CD14-positive monocyte (primary cell): ENCODE measurements at regions not wholly inside any gene's neighbourhood (a gene's known extent, or its start where the extent isn't known, plus 50 kb on each side); places are given as distances from the start of the nearest gene placed in this dataset.
"Not testable (repeated sequence)": the region's sequence is repeated elsewhere in the genome, so short reads cannot be mapped to it uniquely, and the experiment has no call there.

Source experiments
- DNase-seq, 3 donors: peaks; one replicate each; pipeline ENCODE4 v3.0.0-alpha.2; 2011 to 2022
- H2AFZ ChIP-seq: 2 replicates; pipeline ENCODE4 v1.6.0; 2012; ENCODE audit warnings: mild to moderate bottlenecking, low read depth, low read length, inconsistent platforms; ENCODE audit not compliant: insufficient read depth, poor library complexity, severe bottlenecking
- H3K27ac ChIP-seq, 2 donors: 1 replicate in 1 of 2; 2 replicates in 1 of 2; pipeline ENCODE4 v1.5.1; 2012 to 2013; ENCODE audit warnings: low read length in 2 of 2, control low read depth in 1 of 2, inconsistent platforms in 1 of 2, low read depth in 1 of 2, mild to moderate bottlenecking in 1 of 2
- H3K27me3 ChIP-seq, 2 donors: one replicate each; pipeline versions ENCODE4 v1.6.0 to v1.6.1; 2011 to 2013; ENCODE audit warnings: low read length in 2 of 2; ENCODE audit not compliant: control insufficient read depth in 2 of 2, insufficient read depth in 2 of 2
- H3K36me3 ChIP-seq, 2 donors: replicated peaks in 1 of 2; 1 replicate in 1 of 2; 2 replicates in 1 of 2; pipeline versions ENCODE4 v1.5.1 to v1.6.1; 2012 to 2013; ENCODE audit warnings: low read length in 2 of 2, control low read depth in 1 of 2, inconsistent platforms in 1 of 2, mild to moderate bottlenecking in 1 of 2; ENCODE audit not compliant: insufficient read depth in 2 of 2, control insufficient read depth in 1 of 2
- H3K4me1 ChIP-seq, 2 donors: 1 replicate in 1 of 2; 2 replicates in 1 of 2; pipeline versions ENCODE4 v1.5.1 to v1.6.1; 2012 to 2013; ENCODE audit warnings: low read length in 2 of 2, control low read depth in 1 of 2, inconsistent platforms in 1 of 2, mild to moderate bottlenecking in 1 of 2, moderate library complexity in 1 of 2; ENCODE audit not compliant: insufficient read depth in 2 of 2, control insufficient read depth in 1 of 2
- H3K4me2 ChIP-seq: replicated peaks from 2 replicates; pipeline ENCODE3; 2012; ENCODE audit warnings: low read length, moderate library complexity, mild to moderate bottlenecking; ENCODE audit not compliant: poor library complexity, severe bottlenecking; ENCODE audit errors: extremely low read depth
- H3K4me3 ChIP-seq, 3 experiments: fragments of 200-600 bp in 1 of 3; sonication (generic) in 1 of 3; replicated peaks in 1 of 3; 1 replicate in 2 of 3; 2 replicates in 1 of 3; pipeline ENCODE4 v1.5.1; 2011 to 2013; ENCODE audit warnings: low read length in 3 of 3, mild to moderate bottlenecking in 3 of 3, control low read depth in 2 of 3, low read depth in 2 of 3, inconsistent platforms in 1 of 3, moderate library complexity in 1 of 3
- H3K79me2 ChIP-seq: 2 replicates; pipeline ENCODE4 v1.6.0; 2012; ENCODE audit warnings: mild to moderate bottlenecking, control low read depth, inconsistent platforms, low read length, moderate library complexity; ENCODE audit not compliant: insufficient read depth
- H3K9ac ChIP-seq: 2 replicates; pipeline ENCODE4 v1.6.0; 2017; ENCODE audit warnings: low read length, mild to moderate bottlenecking; ENCODE audit not compliant: insufficient read depth, poor library complexity, severe bottlenecking
- H3K9me3 ChIP-seq, 2 donors: replicated peaks in 1 of 2; 1 replicate in 1 of 2; 2 replicates in 1 of 2; pipeline versions ENCODE4 v1.5.1 to v1.6.1; 2012 to 2013; ENCODE audit warnings: low read length in 2 of 2, control low read depth in 1 of 2; ENCODE audit not compliant: control insufficient read depth in 1 of 2, insufficient read depth in 1 of 2
- H4K20me1 ChIP-seq: 2 replicates; pipeline ENCODE4 v1.6.0; 2012; ENCODE audit warnings: mild to moderate bottlenecking, low read length, control low read depth, moderate library complexity; ENCODE audit not compliant: insufficient read depth
- H3K27ac Mint-ChIP-seq, 7 donors: one replicate each; pipeline ENCODE4 v1.8.0; 2020; ENCODE audit warnings: mild to moderate bottlenecking in 7 of 7, mixed read lengths in 7 of 7, moderate library complexity in 6 of 7, inconsistent platforms in 2 of 7
- H3K27me3 Mint-ChIP-seq, 3 donors: one replicate each; pipeline ENCODE4 v1.8.0; 2021 to 2022; ENCODE audit warnings: low read depth in 3 of 3, mild to moderate bottlenecking in 3 of 3, mixed read lengths in 3 of 3, moderate library complexity in 3 of 3, inconsistent platforms in 1 of 3
- H3K36me3 Mint-ChIP-seq, 2 donors: one replicate each; pipeline ENCODE4 v1.8.0; 2020; ENCODE audit warnings: mixed read lengths in 2 of 2, inconsistent platforms in 1 of 2, mild to moderate bottlenecking in 1 of 2
- H3K4me1 Mint-ChIP-seq: one replicate; pipeline ENCODE4 v1.8.0; 2020; ENCODE audit warnings: mild to moderate bottlenecking, mixed read lengths
- H3K4me3 Mint-ChIP-seq, 2 donors: one replicate each; pipeline ENCODE4 v1.8.0; 2020; ENCODE audit warnings: mild to moderate bottlenecking in 2 of 2, mixed read lengths in 2 of 2, moderate library complexity in 1 of 2
- H3K9me3 Mint-ChIP-seq, 7 donors: one replicate each; pipeline ENCODE4 v1.8.0; 2020 to 2022; ENCODE audit warnings: mixed read lengths in 7 of 7, mild to moderate bottlenecking in 6 of 7, moderate library complexity in 6 of 7, inconsistent platforms in 2 of 7
- CTCF ChIP-seq: fragments of 200-600 bp; IDR thresholded peaks from one replicate; pipeline ENCODE4 v1.8.0; 2022; ENCODE audit warnings: antibody characterized with exemption, mild to moderate bottlenecking
- WGBS: methylation state at CpG from one replicate; pipeline ENCODE4 v1.1.5; 2013; ENCODE audit warnings: missing lambda C conversion rate; ENCODE audit not compliant: insufficient coverage; 5-methylcytosine and 5-hydroxymethylcytosine counted together
- intact Hi-C, 2 donors: fragments of 100-400 bp; cut with micrococcal nuclease; formaldehyde crosslinking; loops; one replicate each; pipeline versions ENCODE4 v1.15.0 to v1.15.1; 2023

DNA sequence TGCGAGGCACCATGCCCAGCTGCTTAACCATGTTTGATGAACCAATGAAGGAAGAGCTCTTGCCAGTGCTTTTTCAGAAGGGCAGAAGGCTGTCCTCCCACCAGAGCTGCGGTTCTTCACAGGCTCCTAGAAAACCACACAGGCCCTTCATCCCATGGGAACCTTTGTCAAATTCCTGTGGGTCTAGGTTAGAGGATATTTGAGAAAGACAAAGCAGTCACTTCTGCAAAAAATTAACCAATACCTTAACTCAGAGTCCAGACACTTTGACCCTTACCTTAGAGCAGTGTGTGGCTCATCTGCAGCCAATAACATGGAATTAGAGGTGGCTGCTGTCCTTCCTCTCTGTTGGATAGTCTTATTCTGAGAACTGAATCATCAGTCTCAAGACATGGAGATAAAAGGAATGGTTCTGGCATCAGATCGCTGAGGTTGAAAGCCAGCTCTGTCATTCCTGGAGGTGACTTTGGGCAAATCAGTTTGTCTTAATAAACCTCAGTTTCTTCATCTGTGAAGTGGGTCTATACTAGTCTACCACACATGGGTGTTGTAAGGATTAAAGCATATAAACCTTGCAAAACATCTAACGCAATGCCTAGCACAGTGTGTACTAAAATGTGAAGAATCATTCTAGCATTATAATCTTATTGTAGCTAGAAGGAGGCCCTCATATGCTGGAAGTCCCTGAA is 65.1 kb upstream of the PIP4K2A start:
- WGBS, result 100% methylated on average over 1 of the region's 4 CpGs
- intact Hi-C loops, result no loop called here
- H3K4me1 Mint-ChIP-seq, result no peaks in the 10 kb centered on the region
- H3K27ac ChIP-seq, result no peak overlapping the region
- H3K27me3 ChIP-seq, result no peaks in the 10 kb centered on the region
- H4K20me1 ChIP-seq, result no peaks in the 10 kb centered on the region
- H3K27me3 Mint-ChIP-seq, result peaks cover 0 to 2% (median 2%) of the 10 kb centered on the region in 3 donors
- H3K9me3 Mint-ChIP-seq, result peaks cover 5 to 12% (median 10%) of the 10 kb centered on the region in 7 donors
- DNase-seq, result no peak
- no peaks in the 10 kb centered on the region for H3K4me1 ChIP-seq
- no peak overlapping the region for H3K9ac ChIP-seq
- TF ChIP-seq CTCF, result no peak
- H3K9me3 ChIP-seq, result peaks cover 10 to 11% of the 10 kb centered on the region in 2 donors
- H3K4me3 Mint-ChIP-seq, result no peak overlapping the region
- H3K36me3 ChIP-seq, result no peaks in the 10 kb centered on the region
- no peak overlapping the region for H3K27ac Mint-ChIP-seq
- no peak overlapping the region for H3K4me2 ChIP-seq
- H3K79me2 ChIP-seq, result no peaks in the 10 kb centered on the region
- no peak overlapping the region for H3K4me3 ChIP-seq
- no peak overlapping the region for H2AFZ ChIP-seq
- peaks cover 0 to 4% of the 10 kb centered on the region in 2 donors for H3K36me3 Mint-ChIP-seq

DNA sequence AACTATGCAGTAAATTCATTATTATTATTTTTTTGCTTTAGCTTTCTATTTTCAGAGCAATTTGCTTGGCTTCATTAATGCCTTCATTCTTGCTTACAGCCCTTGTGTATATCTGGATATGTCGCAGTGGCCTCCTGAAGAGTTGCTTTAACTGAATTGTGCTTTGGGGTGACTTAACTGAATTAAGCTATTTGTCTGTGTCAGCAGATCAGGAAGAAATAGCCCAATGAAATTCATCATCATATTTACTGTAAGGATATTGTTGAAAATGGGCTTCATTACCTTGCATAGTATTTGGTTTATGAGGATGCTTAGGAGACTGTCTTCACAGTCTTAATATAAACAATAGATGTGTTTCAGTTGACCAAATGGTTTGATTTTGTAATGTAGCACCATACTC is 59.7 kb upstream of the PIP4K2A start:
- Histone ChIP-seq H3K79me2 (no peaks in the 10 kb centered on the region), H3K9ac (no peak overlapping the region), H3K27ac (no peak overlapping the region), H3K9me3 (peaks cover 10 to 11% of the 10 kb centered on the region in 2 donors), H3K36me3 (no peaks in the 10 kb centered on the region), H4K20me1 (no peaks in the 10 kb centered on the region), H3K4me3 (no peak overlapping the region), H2AFZ (no peak overlapping the region), H3K27me3 (no peaks in the 10 kb centered on the region), H3K4me1 (no peaks in the 10 kb centered on the region), H3K4me2 (no peak overlapping the region)
- H3K27me3 Mint-ChIP-seq, result peaks cover 0 to 2% (median 0%) of the 10 kb centered on the region in 3 donors
- no peak overlapping the region for H3K4me3 Mint-ChIP-seq
- no peak for TF ChIP-seq CTCF
- H3K4me1 Mint-ChIP-seq, result no peaks in the 10 kb centered on the region
- peaks cover 8 to 20% (median 17%) of the 10 kb centered on the region in 7 donors for H3K9me3 Mint-ChIP-seq
- no peak for DNase-seq
- intact Hi-C loops, result no loop called here
- H3K36me3 Mint-ChIP-seq, result peaks cover 0 to 4% of the 10 kb centered on the region in 2 donors
- no peak overlapping the region for H3K27ac Mint-ChIP-seq
- WGBS, result no CpG with 5 or more reads among the region's 1 CpG

DNA sequence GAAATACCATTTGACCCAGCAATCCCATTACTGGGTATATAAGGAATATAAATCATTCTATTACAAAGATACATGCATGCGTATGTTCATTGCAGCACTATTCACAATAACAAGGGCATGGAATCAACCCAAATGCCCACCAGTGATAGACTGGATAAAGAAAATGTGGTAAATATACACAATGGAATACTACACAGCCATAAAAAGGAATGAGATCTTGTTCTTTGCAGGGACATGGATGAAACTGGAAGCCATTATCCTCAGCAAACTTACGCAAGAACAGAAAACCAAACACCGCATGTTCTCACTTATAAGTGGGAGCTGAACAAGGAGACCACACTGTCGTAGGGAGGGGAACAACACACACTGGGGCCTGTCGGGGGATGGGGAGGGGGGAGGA is 57.3 kb upstream of the PIP4K2A start:
- H3K27ac ChIP-seq, H2AFZ ChIP-seq, H3K4me1 Mint-ChIP-seq, H3K27ac Mint-ChIP-seq, H3K27me3 ChIP-seq, H3K36me3 ChIP-seq, H3K27me3 Mint-ChIP-seq, DNase-seq, H3K9ac ChIP-seq, H3K9me3 ChIP-seq, H3K4me2 ChIP-seq, H3K4me3 ChIP-seq, H3K4me1 ChIP-seq, H3K4me3 Mint-ChIP-seq, H3K36me3 Mint-ChIP-seq, H4K20me1 ChIP-seq, intact Hi-C loops, H3K79me2 ChIP-seq: not testable (repeated sequence)
- WGBS, result 100% methylated on average over 1 of the region's 5 CpGs
- peaks cover 6 to 16% (median 12%) of the 10 kb centered on the region in 7 donors for H3K9me3 Mint-ChIP-seq
